ENCODE measurements at regions not wholly inside any gene's neighbourhood (a gene's known extent, or its start where the extent isn't known, plus 50 kb on each side); places are given as distances from the start of the nearest gene placed in this dataset.

DNA sequence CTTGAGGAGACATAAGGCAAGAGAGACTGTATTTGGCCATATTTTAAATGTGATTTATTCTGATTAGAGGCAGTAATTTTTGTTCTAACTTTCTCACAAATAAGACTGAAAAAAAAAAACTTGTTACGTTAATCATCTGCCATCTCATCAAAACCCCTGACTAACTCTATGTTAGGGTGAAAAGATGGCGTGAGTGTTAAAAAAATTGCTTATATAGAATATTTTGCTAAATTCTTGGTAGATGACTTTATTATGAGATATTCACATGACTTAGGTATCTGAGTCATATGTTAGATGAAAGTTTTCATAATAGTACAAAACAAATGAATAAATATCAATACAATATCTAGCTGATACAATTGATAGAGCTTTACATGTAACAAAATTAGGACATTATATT is 1508.7 kb upstream of the TMEFF2 start:
- TF ChIP-seq POLR2A (IDR thresholded peaks at IDR 0.05), result no peak
- TF ChIP-seq, protein P1, sequence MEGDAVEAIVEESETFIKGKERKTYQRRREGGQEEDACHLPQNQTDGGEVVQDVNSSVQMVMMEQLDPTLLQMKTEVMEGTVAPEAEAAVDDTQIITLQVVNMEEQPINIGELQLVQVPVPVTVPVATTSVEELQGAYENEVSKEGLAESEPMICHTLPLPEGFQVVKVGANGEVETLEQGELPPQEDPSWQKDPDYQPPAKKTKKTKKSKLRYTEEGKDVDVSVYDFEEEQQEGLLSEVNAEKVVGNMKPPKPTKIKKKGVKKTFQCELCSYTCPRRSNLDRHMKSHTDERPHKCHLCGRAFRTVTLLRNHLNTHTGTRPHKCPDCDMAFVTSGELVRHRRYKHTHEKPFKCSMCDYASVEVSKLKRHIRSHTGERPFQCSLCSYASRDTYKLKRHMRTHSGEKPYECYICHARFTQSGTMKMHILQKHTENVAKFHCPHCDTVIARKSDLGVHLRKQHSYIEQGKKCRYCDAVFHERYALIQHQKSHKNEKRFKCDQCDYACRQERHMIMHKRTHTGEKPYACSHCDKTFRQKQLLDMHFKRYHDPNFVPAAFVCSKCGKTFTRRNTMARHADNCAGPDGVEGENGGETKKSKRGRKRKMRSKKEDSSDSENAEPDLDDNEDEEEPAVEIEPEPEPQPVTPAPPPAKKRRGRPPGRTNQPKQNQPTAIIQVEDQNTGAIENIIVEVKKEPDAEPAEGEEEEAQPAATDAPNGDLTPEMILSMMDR (IDR thresholded peaks at IDR 0.05), result no peak

Data from sigmoid colon (tissue), 3 donors.